ENCODE measurements at regions not wholly inside any gene's neighbourhood (a gene's known extent, or its start where the extent isn't known, plus 50 kb on each side); places are given as distances from the start of the nearest gene placed in this dataset.

DNA sequence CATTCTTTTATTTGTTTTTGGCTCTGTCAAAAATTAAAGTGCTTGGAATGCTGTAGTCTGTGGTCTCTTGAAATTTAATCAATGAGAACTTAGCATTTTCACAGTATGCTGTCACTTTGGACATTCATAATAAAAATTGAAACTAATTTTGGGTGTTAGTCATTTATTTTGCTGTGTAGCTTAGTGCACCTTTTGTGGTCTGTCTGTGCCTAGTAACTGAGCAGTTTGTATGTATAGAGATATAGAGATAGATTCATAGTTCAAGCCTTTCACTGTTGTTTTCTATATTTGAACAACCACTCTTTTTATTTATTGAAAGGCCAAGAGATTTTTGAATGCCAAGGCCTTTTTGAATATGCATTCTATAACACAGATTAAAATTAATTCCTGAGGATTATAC, 86.4 kb upstream of the TIAM2 start:
- H3K36me3 ChIP-seq (ENCODE audit: control insufficient read depth in 4 of 4, insufficient read depth in 3 of 4, low read depth in 1 of 4, low read length in 3 of 4), result peaks cover 0 to 3% (median 0%) of the 10 kb centered on the region in 4 donors
- H3K4me1 ChIP-seq (ENCODE audit: control insufficient read depth in 4 of 4, insufficient read depth in 4 of 4, low read length in 3 of 4), result no peaks in the 10 kb centered on the region
- H3K9ac ChIP-seq (ENCODE audit: low read depth in 1 of 2, low read length in 2 of 2), result no peak overlapping the region
- no peak overlapping the region for H3K4me3 ChIP-seq (ENCODE audit: low read depth in 1 of 3, low read length in 3 of 3)
- no peaks in the 10 kb centered on the region for H3K27me3 ChIP-seq (ENCODE audit: control insufficient read depth in 4 of 4, insufficient read depth in 4 of 4, low read length in 3 of 4)
- no peaks in the 10 kb centered on the region for H3K9me3 ChIP-seq (ENCODE audit: control insufficient read depth in 4 of 4, low read length in 3 of 4)
- DNase-seq (ENCODE audit: low spot score), result no peak
- TF ChIP-seq GABPA (IDR thresholded peaks at IDR 0.05 in 1 of 2, conservative IDR thresholded peaks at IDR 0.05 in 1 of 2), result no peak
- no peak for TF ChIP-seq HNF4A (conservative IDR thresholded peaks at IDR 0.05)
- no peak for TF ChIP-seq RXRA (IDR thresholded peaks at IDR 0.05)
- TF ChIP-seq SP1 (IDR thresholded peaks at IDR 0.05), result no peak
- no peak for TF ChIP-seq RAD21 (IDR thresholded peaks at IDR 0.05)
- TF ChIP-seq, protein P1, sequence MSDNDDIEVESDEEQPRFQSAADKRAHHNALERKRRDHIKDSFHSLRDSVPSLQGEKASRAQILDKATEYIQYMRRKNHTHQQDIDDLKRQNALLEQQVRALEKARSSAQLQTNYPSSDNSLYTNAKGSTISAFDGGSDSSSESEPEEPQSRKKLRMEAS (IDR thresholded peaks at IDR 0.05), result no peak
- no peak for TF ChIP-seq NR2F2 (IDR thresholded peaks at IDR 0.05)
- TF ChIP-seq, protein P2, sequence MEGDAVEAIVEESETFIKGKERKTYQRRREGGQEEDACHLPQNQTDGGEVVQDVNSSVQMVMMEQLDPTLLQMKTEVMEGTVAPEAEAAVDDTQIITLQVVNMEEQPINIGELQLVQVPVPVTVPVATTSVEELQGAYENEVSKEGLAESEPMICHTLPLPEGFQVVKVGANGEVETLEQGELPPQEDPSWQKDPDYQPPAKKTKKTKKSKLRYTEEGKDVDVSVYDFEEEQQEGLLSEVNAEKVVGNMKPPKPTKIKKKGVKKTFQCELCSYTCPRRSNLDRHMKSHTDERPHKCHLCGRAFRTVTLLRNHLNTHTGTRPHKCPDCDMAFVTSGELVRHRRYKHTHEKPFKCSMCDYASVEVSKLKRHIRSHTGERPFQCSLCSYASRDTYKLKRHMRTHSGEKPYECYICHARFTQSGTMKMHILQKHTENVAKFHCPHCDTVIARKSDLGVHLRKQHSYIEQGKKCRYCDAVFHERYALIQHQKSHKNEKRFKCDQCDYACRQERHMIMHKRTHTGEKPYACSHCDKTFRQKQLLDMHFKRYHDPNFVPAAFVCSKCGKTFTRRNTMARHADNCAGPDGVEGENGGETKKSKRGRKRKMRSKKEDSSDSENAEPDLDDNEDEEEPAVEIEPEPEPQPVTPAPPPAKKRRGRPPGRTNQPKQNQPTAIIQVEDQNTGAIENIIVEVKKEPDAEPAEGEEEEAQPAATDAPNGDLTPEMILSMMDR (IDR thresholded peaks at IDR 0.05; ENCODE audit: low read depth, low read length, missing input control), result no peak
- no peak for TF ChIP-seq HNF4G (IDR thresholded peaks at IDR 0.05)
- TF ChIP-seq, protein P3, sequence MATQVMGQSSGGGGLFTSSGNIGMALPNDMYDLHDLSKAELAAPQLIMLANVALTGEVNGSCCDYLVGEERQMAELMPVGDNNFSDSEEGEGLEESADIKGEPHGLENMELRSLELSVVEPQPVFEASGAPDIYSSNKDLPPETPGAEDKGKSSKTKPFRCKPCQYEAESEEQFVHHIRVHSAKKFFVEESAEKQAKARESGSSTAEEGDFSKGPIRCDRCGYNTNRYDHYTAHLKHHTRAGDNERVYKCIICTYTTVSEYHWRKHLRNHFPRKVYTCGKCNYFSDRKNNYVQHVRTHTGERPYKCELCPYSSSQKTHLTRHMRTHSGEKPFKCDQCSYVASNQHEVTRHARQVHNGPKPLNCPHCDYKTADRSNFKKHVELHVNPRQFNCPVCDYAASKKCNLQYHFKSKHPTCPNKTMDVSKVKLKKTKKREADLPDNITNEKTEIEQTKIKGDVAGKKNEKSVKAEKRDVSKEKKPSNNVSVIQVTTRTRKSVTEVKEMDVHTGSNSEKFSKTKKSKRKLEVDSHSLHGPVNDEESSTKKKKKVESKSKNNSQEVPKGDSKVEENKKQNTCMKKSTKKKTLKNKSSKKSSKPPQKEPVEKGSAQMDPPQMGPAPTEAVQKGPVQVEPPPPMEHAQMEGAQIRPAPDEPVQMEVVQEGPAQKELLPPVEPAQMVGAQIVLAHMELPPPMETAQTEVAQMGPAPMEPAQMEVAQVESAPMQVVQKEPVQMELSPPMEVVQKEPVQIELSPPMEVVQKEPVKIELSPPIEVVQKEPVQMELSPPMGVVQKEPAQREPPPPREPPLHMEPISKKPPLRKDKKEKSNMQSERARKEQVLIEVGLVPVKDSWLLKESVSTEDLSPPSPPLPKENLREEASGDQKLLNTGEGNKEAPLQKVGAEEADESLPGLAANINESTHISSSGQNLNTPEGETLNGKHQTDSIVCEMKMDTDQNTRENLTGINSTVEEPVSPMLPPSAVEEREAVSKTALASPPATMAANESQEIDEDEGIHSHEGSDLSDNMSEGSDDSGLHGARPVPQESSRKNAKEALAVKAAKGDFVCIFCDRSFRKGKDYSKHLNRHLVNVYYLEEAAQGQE (IDR thresholded peaks at IDR 0.05), result no peak
- TF ChIP-seq ATF3 (IDR thresholded peaks at IDR 0.05), result no peak
- no peak for TF ChIP-seq YY1 (IDR thresholded peaks at IDR 0.05)
- no peak for TF ChIP-seq TAF1 (conservative IDR thresholded peaks at IDR 0.05)
- TF ChIP-seq FOXA2 (IDR thresholded peaks at IDR 0.05), result no peak
- no peak for TF ChIP-seq FOXA1 (IDR thresholded peaks at IDR 0.05)
- no peak for TF ChIP-seq JUND (IDR thresholded peaks at IDR 0.05)
- TF ChIP-seq ZBTB33 (IDR thresholded peaks at IDR 0.05), result no peak
- TF ChIP-seq EGR1 (IDR thresholded peaks at IDR 0.05; ENCODE audit: low read depth in 2 of 2), result no peak
- no peak overlapping the region for H3K27ac ChIP-seq (ENCODE audit: low read depth in 1 of 2, low read length in 2 of 2)
